NCI-H2196 (cell line): ENCODE measurements at regions not wholly inside any gene's neighbourhood (a gene's known extent, or its start where the extent isn't known, plus 50 kb on each side); places are given as distances from the start of the nearest gene placed in this dataset.
"Not testable (repeated sequence)": the region's sequence is repeated elsewhere in the genome, so short reads cannot be mapped to it uniquely, and the experiment has no call there.

Experiments
- DNase-seq: peaks from one replicate; lab custom pipeline; 2025; ENCODE audit not compliant: unreplicated experiment; lab: John Stamatoyannopoulos, UW

- no peak for DNase-seq
These were observed 72.8 kb upstream of the ATF7IP2 start for GRCh38 chr16:10312784-10313724.

GRCh38 chr16:10314317-10314716, 71.5 kb upstream of the ATF7IP2 start:
- no peak for DNase-seq

- no peak for DNase-seq
These were observed 71.0 kb upstream of the ATF7IP2 start for GRCh38 chr16:10314811-10315210.

- DNase-seq = no peak
These were observed 68.3 kb upstream of the ATF7IP2 start for GRCh38 chr16:10317425-10318001.

DNA sequence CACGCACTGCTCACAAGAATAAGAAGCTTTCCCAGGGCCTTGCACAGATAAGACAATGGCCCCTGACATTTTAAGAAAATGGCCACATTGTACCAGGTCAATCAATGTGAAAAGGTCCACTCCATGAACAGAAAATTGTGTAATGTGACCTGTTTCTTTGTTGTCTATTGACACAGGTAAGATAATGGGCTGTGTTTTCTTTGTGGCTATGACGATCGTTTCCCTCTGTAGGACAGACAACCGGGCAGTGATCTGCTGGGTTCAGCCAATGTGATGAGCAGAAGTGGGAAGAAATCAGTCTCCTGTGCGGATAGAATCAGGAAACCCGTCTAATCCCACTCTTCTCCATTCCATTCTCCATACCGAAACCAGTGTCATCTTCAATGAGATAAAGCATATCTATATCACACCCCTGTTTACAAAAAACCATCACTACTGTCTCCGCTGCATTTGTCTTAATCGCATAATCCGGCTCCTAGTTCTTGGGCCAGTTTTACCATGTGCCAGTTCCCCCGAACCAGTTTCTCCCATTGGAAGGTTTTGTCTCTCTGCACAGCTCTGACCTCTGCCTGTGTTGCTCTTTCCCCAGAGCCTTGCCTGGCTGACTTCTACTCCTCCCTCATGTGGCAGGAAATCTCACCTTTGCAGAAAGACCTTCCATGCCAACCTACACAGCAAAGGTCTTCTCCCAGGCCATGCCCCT, 66.9 kb upstream of the ATF7IP2 start:
- DNase-seq = no peak

- no peak for DNase-seq
These were observed 64.2 kb upstream of the ATF7IP2 start for GRCh38 chr16:10321407-10322387.

DNA sequence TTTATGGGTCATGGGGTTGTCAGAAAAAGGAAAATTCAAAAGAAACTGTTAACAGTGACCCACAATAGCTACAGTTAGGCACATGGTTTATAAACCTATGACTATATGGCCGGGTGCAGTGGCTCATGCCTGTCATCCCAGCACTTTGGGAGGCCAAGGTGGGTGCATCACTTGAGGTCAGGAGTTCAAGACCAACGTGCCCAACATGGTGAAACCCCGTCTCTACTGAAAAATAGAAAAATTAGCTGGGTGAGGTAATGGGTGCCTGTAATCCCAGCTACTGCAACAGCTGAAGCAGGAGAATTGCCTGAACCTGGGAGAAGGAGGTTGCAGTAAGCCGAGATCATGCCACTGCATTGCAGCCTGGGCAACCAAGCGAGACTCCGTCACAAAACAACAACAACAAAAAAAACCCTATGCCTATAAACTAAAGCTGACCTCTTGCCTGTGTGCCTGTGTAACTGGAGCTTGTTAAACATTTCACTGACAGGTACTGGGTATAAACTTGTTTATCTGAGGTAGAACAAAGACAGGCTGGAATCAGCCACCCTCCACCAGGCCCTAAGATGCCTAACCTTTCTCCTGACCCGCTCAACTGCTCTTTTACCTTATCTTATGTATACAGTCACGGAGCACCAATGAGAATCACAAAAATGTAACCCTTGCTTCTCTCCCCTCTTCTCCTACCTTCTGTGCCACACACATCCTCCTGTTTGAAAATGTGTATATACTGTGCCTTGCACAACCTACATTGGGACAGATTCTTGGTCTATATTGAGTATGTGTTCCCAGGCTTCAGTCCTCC, 62.9 kb upstream of the ATF7IP2 start:
- DNase-seq = no peak

- DNase-seq = no peak
These were observed 62.4 kb upstream of the ATF7IP2 start for GRCh38 chr16:10323528-10323869.

- DNase-seq = no peak
These were observed 61.7 kb upstream of the ATF7IP2 start for GRCh38 chr16:10324210-10324609.

- no peak for DNase-seq
These were observed 59.9 kb upstream of the ATF7IP2 start for GRCh38 chr16:10325783-10326543.

DNA sequence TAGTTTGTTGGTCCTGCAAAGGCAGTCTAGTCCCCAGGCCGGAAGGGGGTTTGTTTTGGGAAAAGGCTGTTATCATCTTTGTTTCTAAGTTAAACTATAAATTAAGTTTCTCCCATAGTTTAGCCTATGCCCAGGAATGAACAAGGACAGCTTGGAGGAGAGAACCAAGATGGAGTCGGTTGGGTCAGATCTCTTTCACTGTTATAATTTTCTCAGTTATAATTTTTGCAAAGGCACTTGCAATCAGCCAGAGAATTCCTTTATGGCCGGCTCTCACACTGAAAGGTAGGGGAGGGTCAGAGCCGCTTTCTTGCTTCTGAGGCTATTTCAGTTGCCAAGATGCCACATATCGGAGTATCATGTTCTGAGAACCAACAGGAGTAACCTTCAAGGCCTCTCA, 59.2 kb upstream of the ATF7IP2 start:
- no peak for DNase-seq

GRCh38 chr16:10328291-10328690, 57.6 kb upstream of the ATF7IP2 start:
- not testable (repeated sequence) for DNase-seq

- DNase-seq = no peak
These were observed 53.6 kb upstream of the ATF7IP2 start for GRCh38 chr16:10332241-10332640.

DNA sequence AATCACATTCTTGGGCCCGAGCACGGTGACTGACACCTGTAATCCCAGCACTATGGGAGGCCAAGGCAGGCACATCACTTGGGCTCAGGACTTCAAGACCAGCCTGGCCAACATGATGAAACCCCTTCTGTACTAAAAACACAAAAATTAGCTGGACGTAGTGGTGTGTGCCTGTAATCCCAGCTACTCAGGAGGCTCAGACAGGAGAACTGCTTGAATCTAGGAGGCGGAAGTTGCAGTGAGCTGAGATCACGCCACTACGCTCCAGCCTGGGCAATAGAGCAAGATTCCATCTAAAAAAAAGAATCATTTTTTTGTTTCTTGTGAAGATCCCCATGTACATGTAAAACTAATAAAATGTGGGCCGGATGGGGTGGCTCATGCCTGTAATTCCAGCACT, 53.1 kb upstream of the ATF7IP2 start:
- no peak for DNase-seq

DNA sequence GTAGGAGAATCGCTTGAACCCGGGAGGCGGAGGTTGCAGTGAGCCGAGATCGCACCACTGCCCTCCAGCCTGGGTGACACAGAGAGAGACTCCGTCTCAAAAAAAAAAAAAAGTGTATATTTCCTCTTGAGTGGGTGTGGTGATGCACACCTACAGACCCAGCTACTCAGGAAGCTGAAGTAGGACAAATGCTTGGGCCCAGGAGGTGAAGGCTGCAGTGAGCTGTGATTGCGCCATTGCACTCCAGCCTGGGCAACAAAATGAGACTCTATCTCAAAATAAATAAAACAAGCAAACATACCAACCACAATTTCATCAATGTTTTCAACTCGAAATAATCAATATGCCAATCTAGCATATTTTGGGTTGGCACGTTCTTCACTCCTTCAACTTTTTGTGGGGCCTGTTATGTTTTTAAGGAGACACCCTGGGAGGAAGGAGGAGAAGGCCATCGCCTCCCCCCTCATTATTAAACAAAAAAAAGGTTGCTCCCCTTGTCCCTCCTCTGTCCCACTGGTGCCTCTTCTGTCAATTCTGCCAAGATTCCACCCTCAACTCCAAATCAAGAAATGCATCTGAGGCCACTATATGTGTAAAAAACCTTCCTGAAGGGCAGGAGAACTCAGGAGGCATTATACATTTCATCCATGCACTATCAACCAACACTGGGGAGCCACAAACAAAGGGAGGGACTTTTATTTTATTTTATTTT, 52.4 kb upstream of the ATF7IP2 start:
- no peak for DNase-seq

GRCh38 chr16:10335681-10336080, 50.2 kb upstream of the ATF7IP2 start:
- no peak for DNase-seq
